H1 (cell line): ENCODE measurements at regions not wholly inside any gene's neighbourhood (a gene's known extent, or its start where the extent isn't known, plus 50 kb on each side); places are given as distances from the start of the nearest gene placed in this dataset.

Experiments used
- CREB1 ChIP-seq: IDR thresholded peaks from 2 replicates; pipeline ENCODE4 v1.6.1; 2012; ENCODE audit warnings: inconsistent platforms
- EGR1 ChIP-seq: IDR thresholded peaks from 2 replicates; pipeline ENCODE4 v1.6.1; 2011; ENCODE audit warnings: low read depth, low read length, borderline replicate concordance
- GABPA ChIP-seq: IDR thresholded peaks from 2 replicates; pipeline ENCODE4 v1.6.1; 2011; ENCODE audit warnings: mild to moderate bottlenecking, low read length, moderate library complexity, borderline replicate concordance; ENCODE audit not compliant: insufficient read depth
- JUN ChIP-seq: IDR thresholded peaks from 2 replicates; pipeline ENCODE4 v1.6.1; 2011; ENCODE audit warnings: low read depth, mild to moderate bottlenecking, improper control_type of control experiment, low read length
- POLR2A ChIP-seq, 2 experiments: IDR thresholded peaks; 1 replicate in 1 of 2; 2 replicates in 1 of 2; pipeline ENCODE4 v1.6.1; 2011; ENCODE audit warnings: low read depth in 2 of 2, low read length in 2 of 2, mild to moderate bottlenecking in 2 of 2; ENCODE audit errors: control extremely low read depth in 1 of 2
- POLR2AphosphoS5 ChIP-seq: IDR thresholded peaks from 2 replicates; pipeline ENCODE4 v1.6.1; 2011; ENCODE audit warnings: low read depth, low read length
- SP1 ChIP-seq: IDR thresholded peaks from 2 replicates; pipeline ENCODE4 v1.6.1; 2011; ENCODE audit warnings: low read depth, low read length
- SP2 ChIP-seq: IDR thresholded peaks from 2 replicates; pipeline ENCODE4 v1.6.1; 2012; ENCODE audit warnings: mild to moderate bottlenecking, low read length, inconsistent platforms
- YY1 ChIP-seq: IDR thresholded peaks from 2 replicates; pipeline ENCODE4 v1.6.1; 2011; ENCODE audit warnings: low read depth, mild to moderate bottlenecking, low read length
- TF ChIP-seq, protein P1 (sequence below), 3 experiments: IDR thresholded peaks; 1 replicate in 2 of 3; 2 replicates in 1 of 3; pipeline versions ENCODE4 v1.5.1 to v1.6.1; 2011; ENCODE audit warnings: low read length in 3 of 3, mild to moderate bottlenecking in 3 of 3, inconsistent platforms in 2 of 3, low read depth in 1 of 3, moderate library complexity in 1 of 3; ENCODE audit not compliant: insufficient read depth in 1 of 3; ENCODE audit errors: control extremely low read depth in 1 of 3
- TF ChIP-seq, protein P2 (sequence below): IDR thresholded peaks from 2 replicates; pipeline ENCODE4 v1.6.1; 2011; ENCODE audit warnings: low read depth, mild to moderate bottlenecking, low read length; ENCODE audit not compliant: insufficient read depth
- TF ChIP-seq, protein P3 (sequence below): IDR thresholded peaks from 2 replicates; pipeline ENCODE4 v1.6.1; 2012; ENCODE audit warnings: inconsistent platforms

DNA sequence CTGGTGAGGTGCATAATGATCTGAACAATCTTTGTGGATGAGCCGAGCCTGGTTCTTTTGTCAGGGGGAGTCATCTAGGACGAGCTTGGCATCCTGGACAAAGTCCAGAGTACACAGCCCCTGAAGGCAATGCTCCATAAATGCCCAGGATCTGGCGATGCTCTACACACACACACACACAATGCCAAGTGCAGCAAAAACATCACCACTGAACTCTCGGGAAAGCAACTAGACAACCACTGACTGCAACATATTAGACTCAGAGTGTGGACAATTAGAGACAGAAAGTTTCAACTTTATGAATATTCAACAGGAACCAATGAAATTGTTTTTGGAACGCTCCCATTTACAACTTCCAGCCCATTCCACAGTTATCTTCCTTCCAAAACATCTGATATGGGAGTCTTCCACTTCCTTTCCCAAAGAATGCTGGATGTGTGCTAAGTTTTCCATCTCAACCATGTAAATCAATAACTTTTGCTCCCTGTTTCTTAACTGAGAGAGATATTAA is 227.6 kb upstream of the ANKRD55 start:
- TF ChIP-seq, protein P1, sequence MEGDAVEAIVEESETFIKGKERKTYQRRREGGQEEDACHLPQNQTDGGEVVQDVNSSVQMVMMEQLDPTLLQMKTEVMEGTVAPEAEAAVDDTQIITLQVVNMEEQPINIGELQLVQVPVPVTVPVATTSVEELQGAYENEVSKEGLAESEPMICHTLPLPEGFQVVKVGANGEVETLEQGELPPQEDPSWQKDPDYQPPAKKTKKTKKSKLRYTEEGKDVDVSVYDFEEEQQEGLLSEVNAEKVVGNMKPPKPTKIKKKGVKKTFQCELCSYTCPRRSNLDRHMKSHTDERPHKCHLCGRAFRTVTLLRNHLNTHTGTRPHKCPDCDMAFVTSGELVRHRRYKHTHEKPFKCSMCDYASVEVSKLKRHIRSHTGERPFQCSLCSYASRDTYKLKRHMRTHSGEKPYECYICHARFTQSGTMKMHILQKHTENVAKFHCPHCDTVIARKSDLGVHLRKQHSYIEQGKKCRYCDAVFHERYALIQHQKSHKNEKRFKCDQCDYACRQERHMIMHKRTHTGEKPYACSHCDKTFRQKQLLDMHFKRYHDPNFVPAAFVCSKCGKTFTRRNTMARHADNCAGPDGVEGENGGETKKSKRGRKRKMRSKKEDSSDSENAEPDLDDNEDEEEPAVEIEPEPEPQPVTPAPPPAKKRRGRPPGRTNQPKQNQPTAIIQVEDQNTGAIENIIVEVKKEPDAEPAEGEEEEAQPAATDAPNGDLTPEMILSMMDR (IDR thresholded peaks at IDR 0.05; ENCODE audit: control extremely low read depth in 1 of 3, insufficient read depth in 1 of 3, low read depth in 1 of 3, low read length in 3 of 3) = no peak
- TF ChIP-seq EGR1 (no peak), GABPA (no peak), SP1 (no peak), CREB1 (no peak), JUN (no peak), SP2 (no peak), POLR2AphosphoS5 (no peak), YY1 (no peak), POLR2A (IDR thresholded peaks at IDR 0.05; ENCODE audit: control extremely low read depth in 1 of 2, low read depth in 2 of 2, low read length in 2 of 2) (no peak)
- TF ChIP-seq, protein P2, sequence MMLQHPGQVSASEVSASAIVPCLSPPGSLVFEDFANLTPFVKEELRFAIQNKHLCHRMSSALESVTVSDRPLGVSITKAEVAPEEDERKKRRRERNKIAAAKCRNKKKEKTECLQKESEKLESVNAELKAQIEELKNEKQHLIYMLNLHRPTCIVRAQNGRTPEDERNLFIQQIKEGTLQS = no peak
- TF ChIP-seq, protein P3, sequence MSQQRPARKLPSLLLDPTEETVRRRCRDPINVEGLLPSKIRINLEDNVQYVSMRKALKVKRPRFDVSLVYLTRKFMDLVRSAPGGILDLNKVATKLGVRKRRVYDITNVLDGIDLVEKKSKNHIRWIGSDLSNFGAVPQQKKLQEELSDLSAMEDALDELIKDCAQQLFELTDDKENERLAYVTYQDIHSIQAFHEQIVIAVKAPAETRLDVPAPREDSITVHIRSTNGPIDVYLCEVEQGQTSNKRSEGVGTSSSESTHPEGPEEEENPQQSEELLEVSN = no peak
